Neural crest cell (in vitro differentiated cells): ENCODE measurements at regions not wholly inside any gene's neighbourhood (a gene's known extent, or its start where the extent isn't known, plus 50 kb on each side); places are given as distances from the start of the nearest gene placed in this dataset.

Experiments used
- DNase-seq: peaks from one replicate; pipeline ENCODE4 v3.0.0; 2021; ENCODE audit warnings: low read depth, mixed read lengths, low spot score
- H3K27ac Mint-ChIP-seq: one replicate; pipeline ENCODE4 v1.8.0; 2021; ENCODE audit warnings: mild to moderate bottlenecking, mixed read lengths; ENCODE audit not compliant: unreplicated experiment
- H3K27me3 Mint-ChIP-seq: 2 replicates; pipeline ENCODE4 v1.8.0; 2021; ENCODE audit warnings: low read depth, mild to moderate bottlenecking, mixed read lengths
- H3K36me3 Mint-ChIP-seq: 2 replicates; pipeline ENCODE4 v1.8.0; 2021; ENCODE audit warnings: low read depth, mild to moderate bottlenecking, mixed read lengths
- H3K4me1 Mint-ChIP-seq: 2 replicates; pipeline ENCODE4 v1.8.0; 2021; ENCODE audit warnings: mixed read lengths
- H3K4me3 Mint-ChIP-seq: one replicate; pipeline ENCODE4 v1.8.0; 2021; ENCODE audit warnings: mild to moderate bottlenecking, mixed read lengths
- H3K9me3 Mint-ChIP-seq: 2 replicates; pipeline ENCODE4 v1.8.0; 2021; ENCODE audit warnings: mixed read lengths
- CTCF ChIP-seq: fragments of 200-600 bp; sonication (generic); conservative IDR thresholded peaks from 2 replicates; pipeline ENCODE4 v1.5.0; 2021; ENCODE audit warnings: antibody characterized with exemption, mild to moderate bottlenecking

GRCh38 chr13:24060993-24061392 lies 99.5 kb upstream of the SPATA13 start:
- Mint-ChIP-seq H3K9me3 (no peaks in the 10 kb centered on the region), H3K4me1 (peaks cover 41% of the 10 kb centered on the region), H3K27me3 (no peaks in the 10 kb centered on the region), H3K36me3 (no peaks in the 10 kb centered on the region), H3K4me3 (no peak overlapping the region), H3K27ac (no peak overlapping the region)
- TF ChIP-seq CTCF: no peak
- no peak for DNase-seq

GRCh38 chr13:24063281-24063877 lies 97.1 kb upstream of the SPATA13 start:
- Mint-ChIP-seq H3K36me3 (no peaks in the 10 kb centered on the region), H3K27me3 (no peaks in the 10 kb centered on the region), H3K9me3 (peaks cover 4% of the 10 kb centered on the region), H3K4me3 (no peak overlapping the region), H3K4me1 (peaks cover 44% of the 10 kb centered on the region), H3K27ac (peak overlapping the region; percentile 62)
- no peak for DNase-seq
- no peak for TF ChIP-seq CTCF

GRCh38 chr13:24064371-24064770 lies 96.1 kb upstream of the SPATA13 start:
- no peak overlapping the region for H3K4me3 Mint-ChIP-seq
- DNase-seq: no peak
- H3K9me3 Mint-ChIP-seq: peaks cover 4% of the 10 kb centered on the region
- TF ChIP-seq CTCF: no peak
- no peak overlapping the region for H3K27ac Mint-ChIP-seq
- H3K27me3 Mint-ChIP-seq: no peaks in the 10 kb centered on the region
- H3K36me3 Mint-ChIP-seq: no peaks in the 10 kb centered on the region
- H3K4me1 Mint-ChIP-seq: peaks cover 40% of the 10 kb centered on the region

DNA sequence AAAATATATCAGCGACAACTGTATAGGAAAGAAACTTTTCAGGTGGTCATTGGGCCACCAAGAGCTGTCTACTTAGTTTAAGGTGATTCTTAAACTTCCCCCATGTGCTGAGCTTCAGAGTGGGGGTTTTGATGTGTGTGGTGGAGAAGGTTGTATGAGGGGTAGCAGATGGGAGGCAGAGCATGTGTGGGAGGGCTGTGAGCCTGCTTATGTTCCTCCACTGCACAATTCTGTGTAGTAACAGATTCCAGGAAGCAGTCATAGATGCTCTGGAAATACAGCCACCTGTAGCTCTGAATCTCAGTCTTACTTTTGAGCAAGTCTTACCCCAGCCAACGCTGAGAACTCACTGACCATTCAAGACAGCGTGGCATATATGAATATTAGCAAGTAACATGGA lies 95.3 kb upstream of the SPATA13 start:
- no peak for TF ChIP-seq CTCF
- Mint-ChIP-seq H3K4me1 (peaks cover 37% of the 10 kb centered on the region), H3K27me3 (no peaks in the 10 kb centered on the region), H3K4me3 (no peak overlapping the region), H3K9me3 (peaks cover 4% of the 10 kb centered on the region), H3K27ac (no peak overlapping the region), H3K36me3 (no peaks in the 10 kb centered on the region)
- DNase-seq: no peak

DNA sequence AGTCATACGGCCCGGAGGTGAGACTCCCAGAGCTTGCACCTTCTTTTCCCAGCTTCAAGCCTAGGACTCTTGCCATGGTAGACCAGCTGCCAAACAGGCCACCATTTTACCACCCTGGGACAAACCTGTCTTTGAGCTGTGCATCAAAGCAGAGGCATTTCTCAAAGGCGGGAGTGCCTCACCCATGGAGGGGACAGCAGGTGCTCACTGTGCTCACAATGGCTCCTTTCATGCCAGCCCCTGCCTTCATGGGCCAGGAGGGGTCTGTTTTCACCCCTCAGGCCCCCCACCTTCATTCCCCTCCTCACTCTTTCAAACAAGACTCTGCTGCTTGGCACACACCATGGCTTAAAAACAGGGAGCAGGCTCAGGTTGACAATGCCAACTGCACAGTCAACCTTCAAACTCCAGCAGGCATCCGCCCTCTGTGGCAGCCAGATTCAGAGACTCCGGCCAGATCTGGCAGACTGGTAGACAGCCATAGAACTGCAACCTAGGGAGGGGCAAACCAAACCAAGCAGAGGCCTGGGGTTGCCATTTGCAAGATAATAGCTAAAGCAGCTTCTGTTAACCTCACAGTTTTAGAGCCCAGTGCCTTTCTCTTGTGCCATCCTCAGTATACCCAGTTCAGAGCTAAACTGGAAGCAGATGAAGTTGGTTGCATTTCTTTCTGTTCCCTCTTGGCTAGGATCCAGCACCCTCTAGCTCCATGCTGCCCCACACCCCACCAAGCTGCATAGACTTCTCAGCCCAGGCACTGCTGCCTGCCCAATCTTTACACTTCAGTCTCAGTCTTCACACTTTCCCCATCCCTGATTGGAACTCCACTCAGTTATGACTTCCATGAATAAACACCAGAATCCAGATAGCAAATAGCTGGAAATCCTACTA lies 93.9 kb upstream of the SPATA13 start:
- H3K4me3 Mint-ChIP-seq: no peak overlapping the region
- DNase-seq: no peak
- TF ChIP-seq CTCF: no peak
- no peaks in the 10 kb centered on the region for H3K27me3 Mint-ChIP-seq
- H3K36me3 Mint-ChIP-seq: no peaks in the 10 kb centered on the region
- H3K27ac Mint-ChIP-seq: no peak overlapping the region
- peaks cover 38% of the 10 kb centered on the region for H3K4me1 Mint-ChIP-seq
- peaks cover 4% of the 10 kb centered on the region for H3K9me3 Mint-ChIP-seq
